C4-2B (cell line): ENCODE measurements at regions not wholly inside any gene's neighbourhood (a gene's known extent, or its start where the extent isn't known, plus 50 kb on each side); places are given as distances from the start of the nearest gene placed in this dataset.

Source experiments
- H3K27ac ChIP-seq: fragments of 450-650 bp; 2 replicates; pipeline ENCODE4 v1.5.1; 2017
- CTCF ChIP-seq: fragments of 450-650 bp; conservative IDR thresholded peaks from 2 replicates; pipeline ENCODE4 v1.5.1; 2017; ENCODE audit warnings: mild to moderate bottlenecking
- ZFX ChIP-seq: fragments of 450-650 bp; IDR thresholded peaks from 2 replicates; pipeline ENCODE4 v1.6.1; 2017

DNA sequence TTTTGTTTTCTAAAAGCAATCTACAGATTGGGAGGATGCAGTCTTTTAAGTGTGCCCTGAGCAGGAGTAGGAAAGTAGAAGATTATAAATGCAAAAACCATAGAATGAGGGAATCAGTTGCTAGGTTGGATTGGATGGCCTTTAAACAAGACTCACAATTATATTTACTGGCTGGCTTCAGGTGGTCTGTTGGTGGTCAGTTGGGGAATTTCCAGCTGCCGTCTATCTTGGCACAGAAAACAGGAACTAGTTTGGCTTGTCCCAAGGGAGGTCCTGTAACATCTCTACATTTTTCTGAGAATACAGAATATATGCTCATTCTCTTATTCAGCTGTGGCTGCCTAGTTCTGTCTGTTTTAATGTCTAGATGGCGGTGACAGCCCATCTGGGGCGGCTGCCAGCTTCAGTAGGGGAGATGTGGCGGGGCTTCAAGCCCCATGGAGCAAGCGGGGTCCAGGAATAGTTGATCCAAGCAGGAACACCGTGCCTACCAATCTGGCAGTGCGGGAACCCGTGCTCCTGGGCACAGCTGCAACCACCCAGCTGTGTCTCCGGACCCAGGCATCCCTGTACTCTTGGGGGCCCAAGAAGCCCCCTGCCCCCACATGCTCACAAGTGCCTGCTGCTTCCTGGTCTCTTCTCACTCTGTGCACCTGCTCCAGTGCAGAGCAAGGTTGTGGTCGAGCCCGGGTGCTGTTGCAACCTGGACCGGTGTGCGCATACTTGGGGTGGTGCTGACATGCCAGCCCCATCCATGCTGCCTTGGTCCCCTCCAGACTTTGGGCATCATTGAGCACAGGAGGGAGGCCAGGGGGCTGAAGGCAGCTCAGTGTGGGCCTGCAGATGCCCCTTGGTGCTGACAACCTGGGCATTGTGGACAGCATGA lies 1182.6 kb downstream of the AMY1C start:
- no peak for TF ChIP-seq ZFX
- TF ChIP-seq CTCF, result no peak
- H3K27ac ChIP-seq, result no peak overlapping the region

DNA sequence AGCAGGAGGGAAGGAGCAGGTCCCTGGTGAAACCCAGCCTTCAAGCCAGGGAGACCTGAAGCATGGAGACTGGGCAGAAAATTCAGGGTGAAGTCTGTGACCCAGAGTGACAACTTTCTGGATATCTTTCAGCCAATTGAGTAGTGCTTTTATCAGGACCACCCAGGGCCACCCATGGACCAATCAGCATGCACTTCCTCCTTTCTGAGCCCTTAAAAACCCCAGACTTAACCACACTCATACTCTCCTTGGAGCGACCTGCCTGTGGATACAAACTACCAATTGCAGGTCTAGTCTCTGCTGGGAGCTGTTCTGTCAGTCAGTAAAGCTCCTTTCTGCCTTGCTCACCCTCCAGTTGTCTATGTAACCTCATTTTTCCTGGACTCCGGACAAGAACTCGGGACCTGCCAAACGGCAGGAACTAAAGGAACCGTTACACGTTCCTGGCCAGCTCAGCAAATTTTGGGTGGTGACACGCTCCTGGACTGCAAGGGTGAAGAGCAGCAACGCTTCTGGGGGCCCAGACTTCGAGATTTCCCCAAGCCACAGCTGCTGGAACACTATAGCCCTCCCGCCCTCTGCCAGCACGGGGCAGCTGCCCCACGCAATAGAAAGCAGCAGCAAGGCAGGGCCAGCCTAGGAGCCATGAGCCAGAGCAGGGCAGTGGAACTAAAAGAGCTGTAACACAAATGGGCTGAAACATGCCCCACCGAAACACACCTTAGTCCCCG lies 1183.4 kb downstream of the AMY1C start:
- TF ChIP-seq CTCF, result no peak
- TF ChIP-seq ZFX, result no peak
- H3K27ac ChIP-seq, result no peak overlapping the region

- TF ChIP-seq ZFX (no peak), CTCF (peak; percentile 34)
- H3K27ac ChIP-seq, result no peak overlapping the region
Observed at GRCh38 chr1:104933846-104934245, 1184.1 kb downstream of the AMY1C start.

DNA sequence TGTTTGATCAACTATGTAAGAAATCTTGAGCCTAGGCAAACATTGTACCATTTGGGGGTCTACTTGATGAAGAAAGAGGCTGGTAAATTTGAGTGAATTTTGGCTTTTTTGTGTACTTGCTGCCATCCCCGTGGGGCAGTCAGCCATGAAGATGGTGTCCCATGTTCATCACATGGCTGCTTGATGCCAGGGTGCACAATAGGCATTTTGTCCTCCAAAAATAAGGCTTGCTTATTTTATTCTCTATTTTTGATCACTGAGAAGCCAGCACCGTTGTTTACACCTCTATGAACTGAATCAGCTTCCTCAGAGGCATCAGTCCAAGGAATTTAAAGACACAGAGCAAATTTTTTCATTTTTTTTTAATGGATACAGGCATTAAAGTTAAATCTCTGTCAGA lies 1195.7 kb downstream of the AMY1C start:
- TF ChIP-seq CTCF, result no peak
- TF ChIP-seq ZFX, result no peak
- no peak overlapping the region for H3K27ac ChIP-seq

DNA sequence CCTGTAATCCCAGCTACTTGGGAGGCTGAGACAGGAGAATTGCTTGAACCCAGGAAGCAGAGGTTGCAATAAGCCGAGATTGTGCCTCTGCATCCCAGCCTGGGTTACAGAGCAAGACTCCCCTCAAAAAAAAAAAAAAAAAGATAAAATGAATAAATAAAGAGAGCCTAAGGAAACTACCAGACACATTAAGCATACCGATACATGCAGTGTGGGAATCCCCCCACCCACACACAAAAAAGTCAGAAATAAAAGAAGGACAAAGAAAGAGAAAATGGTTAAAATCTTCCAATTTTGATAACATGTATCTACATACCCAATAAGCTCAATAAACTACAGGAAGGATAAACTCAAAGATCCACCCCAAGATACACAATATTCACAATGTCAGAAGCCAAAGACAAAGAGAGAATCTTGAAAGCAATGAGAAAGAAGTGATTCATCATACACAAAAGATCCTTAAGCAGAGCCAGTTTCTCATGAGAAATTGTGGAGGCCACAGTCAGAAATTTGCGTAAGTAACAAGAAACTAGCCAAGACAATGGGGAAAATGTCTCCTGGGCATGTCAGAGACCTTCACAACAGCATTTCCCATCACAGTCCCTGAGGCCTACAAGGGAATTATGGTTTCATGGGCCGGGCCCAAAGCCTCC lies 1197.0 kb downstream of the AMY1C start:
- H3K27ac ChIP-seq, result no peak overlapping the region
- no peak for TF ChIP-seq CTCF

DNA sequence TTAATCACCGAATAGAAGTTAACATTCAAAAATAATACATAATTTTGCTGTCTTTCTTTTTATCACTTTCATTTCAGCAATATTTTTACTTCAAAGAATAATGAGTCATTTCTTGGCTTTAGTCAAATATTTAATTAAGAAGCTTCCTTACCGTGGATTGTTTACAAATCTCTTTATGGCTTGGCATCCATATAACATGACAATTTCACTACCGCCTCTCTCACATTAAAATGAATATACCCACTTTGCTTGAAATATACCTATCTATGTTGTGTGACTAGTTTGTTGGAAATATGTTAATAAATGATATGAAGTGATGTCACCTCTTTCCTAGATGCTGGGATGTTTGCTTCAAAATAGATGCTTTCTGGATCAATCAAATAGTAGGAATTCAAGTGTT lies 1203.9 kb downstream of the AMY1C start:
- TF ChIP-seq CTCF, result no peak
- no peak for TF ChIP-seq ZFX
- no peak overlapping the region for H3K27ac ChIP-seq

DNA sequence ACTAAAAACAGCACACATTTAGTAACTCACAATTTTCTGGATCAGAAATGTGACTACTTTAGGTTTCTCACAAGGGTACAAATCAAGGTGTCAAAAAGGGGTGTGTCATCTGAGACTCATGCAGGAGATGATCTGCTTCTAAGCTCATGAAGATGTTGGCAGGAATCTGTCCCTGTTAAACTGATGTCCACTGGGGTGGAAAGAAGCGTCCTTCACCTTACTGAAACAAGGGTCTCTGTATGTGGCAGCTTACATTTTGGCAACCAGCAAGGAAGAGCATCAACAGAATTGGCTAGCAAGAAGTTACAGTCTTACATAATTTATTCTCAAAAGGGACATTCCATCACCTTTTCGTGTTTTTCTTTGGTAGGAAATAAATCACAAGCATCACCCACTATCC lies 1223.8 kb downstream of the AMY1C start:
- TF ChIP-seq ZFX (no peak), CTCF (no peak)

More for the DNA sequence above, 1223.8 kb downstream of the AMY1C start:
- H3K27ac ChIP-seq, result no peak overlapping the region
